HG02759 (cell line): ENCODE measurements at regions not wholly inside any gene's neighbourhood (a gene's known extent, or its start where the extent isn't known, plus 50 kb on each side); places are given as distances from the start of the nearest gene placed in this dataset.
A peak's percentile ranks its signal among the peaks of the same experiment; 100 is the strongest.
"Not testable (repeated sequence)": the region's sequence is repeated elsewhere in the genome, so short reads cannot be mapped to it uniquely, and the experiment has no call there.

Experiments
- ATAC-seq: cut with Tn5 transposase; IDR thresholded peaks from one replicate; pipeline ENCODE4 v1.9.1; 2021; ENCODE audit warnings: mild to moderate bottlenecking, moderate library complexity; ENCODE audit not compliant: unreplicated experiment

DNA sequence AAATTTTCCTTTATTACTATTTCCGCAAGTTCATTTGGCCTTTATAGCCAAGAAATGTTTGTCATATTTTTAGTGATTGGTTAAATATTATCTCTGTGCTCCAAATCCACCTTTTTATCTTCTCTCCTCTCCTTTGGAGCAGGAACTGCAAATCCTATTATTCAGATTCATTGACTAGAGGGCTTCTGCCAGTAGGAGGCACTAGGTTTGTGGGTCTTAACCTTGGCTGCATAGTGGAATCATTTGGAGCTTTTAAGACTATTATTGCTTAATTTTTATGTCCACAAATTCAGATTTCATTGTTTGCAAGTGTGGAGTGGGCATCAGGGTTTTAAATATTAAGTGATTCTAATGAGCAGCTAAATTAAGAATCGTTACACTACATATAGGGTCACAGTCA, 75.3 kb upstream of the SYT10 start:
- ATAC-seq = no peak

DNA sequence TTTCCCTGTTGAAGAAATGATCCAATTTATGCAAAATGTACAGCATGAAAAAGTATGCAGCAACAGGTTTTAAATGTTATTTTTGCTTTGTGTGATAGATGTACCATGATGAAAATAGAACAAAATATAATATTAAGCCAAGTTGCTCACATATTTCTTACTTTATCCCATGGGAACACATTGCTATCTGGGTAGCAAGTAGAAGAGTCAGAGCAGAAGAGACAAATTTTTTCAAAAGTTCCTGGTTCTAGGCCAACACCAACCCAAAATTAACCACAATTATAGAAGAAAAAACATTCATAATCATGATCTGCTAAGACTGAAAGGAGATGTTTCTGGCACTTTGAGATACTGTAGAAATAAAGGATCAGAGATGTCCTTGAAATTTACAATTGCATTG, 79.9 kb upstream of the SYT10 start:
- ATAC-seq = no peak

DNA sequence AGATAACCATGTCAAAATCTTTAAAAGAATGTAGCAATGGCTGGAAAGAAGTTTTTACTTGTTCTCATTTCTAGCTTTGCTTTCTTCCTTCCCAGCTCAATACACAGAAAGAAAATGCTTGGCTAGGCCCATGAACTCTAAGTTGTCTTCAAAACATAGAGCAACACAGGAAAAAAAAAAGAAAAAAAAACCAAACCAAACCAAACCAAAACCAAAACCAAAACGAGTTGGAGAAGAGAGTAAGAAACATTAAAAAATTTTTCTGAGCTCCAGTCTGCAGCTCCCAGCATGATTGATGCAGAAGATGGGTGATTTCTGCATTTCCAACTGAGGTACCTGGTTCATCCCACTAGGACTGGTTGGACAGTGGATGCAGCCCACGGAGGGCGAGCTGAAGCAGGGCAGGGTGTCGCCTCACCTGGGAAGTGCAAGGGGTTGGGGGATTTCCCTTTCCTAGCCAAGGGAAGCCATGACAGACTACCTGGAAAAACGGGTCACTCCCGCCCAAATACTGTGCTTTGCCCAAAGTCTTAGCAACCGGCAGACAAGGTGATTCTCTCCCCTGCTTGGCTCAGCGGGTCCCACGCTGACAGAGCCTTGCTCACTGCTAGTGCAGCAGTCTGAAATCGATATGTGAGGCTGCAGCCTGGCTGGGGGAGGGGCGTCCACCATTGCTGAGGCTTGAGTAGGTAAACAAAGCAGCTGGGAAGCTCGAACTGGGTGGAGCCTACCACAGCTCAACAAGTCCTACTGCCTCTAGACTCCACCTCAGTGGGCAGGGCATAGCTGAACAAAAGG, 81.1 kb upstream of the SYT10 start:
- ATAC-seq = not testable (repeated sequence)

GRCh38 chr12:33529031-33529430, 89.4 kb upstream of the SYT10 start:
- no peak for ATAC-seq

DNA sequence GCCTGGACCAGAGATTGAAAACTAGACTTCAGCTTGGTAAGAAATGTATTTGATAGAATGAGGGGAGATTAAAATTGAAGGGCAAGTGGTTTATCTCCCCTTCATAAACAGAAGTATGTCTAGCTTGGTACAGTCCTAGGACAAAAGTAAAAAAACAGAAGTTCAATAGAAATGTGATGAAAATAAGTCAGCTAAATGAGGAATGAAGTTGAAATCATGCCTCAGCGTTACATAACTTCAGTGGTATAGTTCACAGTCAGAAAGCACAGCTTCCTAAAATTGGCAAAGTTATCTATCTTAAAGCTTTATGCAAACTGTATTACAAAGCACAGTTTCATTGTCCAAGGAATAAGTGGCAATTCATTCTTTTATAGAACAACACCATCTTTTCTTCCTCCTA, 90.2 kb upstream of the SYT10 start:
- no peak for ATAC-seq

DNA sequence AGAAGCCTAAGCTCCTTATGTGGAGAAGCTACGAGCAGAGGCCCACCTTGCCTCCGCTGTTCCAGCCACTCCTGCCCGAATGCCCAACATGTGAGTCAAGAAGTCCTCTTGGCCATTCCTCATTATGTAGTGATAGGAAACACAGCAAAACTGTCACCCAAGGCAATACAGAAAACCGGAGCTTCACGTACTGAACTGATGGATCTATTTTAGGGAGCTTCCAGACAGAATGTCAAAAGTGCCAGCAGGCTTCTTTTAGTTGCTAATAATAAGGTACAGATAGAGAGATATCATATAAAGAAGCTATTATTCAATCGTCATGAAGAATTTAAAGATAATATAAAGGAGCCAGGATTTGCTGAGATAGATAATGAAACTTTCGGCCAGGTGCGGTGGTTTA, 91.6 kb upstream of the SYT10 start:
- no peak for ATAC-seq

DNA sequence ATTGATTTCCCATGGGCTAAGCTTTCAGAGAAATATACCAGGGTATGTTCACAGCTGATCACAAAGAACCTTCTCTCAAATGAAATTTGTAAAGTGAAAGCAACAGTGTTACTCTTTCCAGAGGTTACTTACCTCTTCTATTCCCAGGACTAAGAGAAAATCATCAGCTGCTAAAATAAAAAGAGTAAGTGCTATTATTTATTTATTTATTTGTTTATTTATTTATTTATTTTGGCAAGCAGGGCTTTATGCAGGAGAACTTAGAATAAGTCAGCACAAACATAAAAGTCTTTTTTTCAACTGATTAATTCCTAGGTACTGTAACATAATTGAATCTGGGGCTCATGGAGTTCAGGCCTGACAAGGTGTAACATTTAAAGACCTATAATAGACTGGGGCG, 93.9 kb upstream of the SYT10 start:
- no peak for ATAC-seq

- ATAC-seq = no peak
These were observed 96.8 kb upstream of the SYT10 start for GRCh38 chr12:33536431-33536830.

GRCh38 chr12:33546004-33546403, 106.4 kb upstream of the SYT10 start:
- no peak for ATAC-seq

GRCh38 chr12:33547084-33547483, 107.5 kb upstream of the SYT10 start:
- no peak for ATAC-seq

DNA sequence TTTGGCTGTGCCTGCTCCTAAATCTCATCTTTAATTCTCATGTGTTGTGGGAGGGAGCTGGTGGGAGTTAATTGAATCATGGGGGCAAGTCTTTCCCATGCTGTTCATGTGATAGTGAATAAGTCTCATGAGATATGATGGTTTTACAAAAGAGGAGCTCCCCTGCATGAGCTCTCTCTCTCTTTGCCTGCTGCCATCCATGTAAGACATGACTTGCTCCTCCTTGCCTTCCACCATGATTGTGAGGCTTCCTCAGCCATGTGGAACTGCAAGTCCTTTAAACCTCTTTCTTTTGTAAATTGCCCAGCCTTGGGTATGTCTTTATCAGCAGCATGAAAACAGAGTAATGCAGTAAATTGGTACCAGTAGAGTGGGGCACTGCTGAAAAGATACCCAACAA, 110.6 kb upstream of the SYT10 start:
- ATAC-seq = not testable (repeated sequence)

- no peak for ATAC-seq
These were observed 111.4 kb upstream of the SYT10 start for GRCh38 chr12:33551006-33551405.

- ATAC-seq = no peak
These were observed 115.5 kb upstream of the SYT10 start for GRCh38 chr12:33555128-33555527.

DNA sequence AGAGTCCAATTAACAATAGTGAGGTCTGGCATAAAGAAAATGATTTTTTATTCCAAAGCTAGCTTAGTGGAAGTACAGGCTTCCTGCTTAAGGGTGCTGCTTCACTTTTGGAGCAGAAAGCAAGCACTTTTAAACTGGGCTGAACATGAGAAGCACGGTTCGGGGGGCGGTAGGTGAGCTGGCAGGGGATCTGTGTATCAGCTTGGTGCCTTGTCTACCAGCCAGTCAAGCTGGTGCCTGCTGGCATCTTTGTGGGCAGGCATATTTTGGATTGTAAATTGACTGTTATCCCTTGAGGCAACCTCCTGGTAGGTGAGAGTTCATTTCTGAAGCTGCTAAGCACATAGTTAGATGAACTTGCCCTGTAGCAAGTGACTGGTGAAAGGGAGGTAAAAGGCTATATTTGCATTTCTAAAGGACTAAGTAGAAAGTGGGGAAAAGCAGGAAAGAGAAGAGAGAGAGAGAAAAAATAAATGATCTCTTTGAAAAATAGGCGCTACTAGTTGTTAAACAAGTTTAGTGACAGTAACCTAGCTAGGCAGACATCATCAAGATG, 121.1 kb upstream of the SYT10 start:
- no peak for ATAC-seq

DNA sequence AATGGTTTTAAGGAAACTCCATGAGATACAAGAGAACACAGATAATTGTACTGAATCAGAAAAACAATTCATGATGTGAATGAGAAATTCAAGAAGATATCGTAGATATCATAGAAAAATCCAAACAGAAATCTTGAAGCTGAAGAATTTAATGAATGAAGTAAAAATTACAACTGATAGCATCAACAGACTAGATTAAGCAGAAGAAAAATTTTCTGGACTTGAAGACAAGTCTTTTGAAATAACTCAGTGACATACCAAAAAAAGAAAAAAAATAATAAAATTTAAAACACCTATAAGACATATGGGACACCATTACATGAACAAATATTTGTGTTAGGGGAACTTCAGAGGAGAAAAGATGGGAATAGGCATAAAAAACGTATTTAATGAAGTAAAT, 122.8 kb upstream of the SYT10 start:
- ATAC-seq = no peak

DNA sequence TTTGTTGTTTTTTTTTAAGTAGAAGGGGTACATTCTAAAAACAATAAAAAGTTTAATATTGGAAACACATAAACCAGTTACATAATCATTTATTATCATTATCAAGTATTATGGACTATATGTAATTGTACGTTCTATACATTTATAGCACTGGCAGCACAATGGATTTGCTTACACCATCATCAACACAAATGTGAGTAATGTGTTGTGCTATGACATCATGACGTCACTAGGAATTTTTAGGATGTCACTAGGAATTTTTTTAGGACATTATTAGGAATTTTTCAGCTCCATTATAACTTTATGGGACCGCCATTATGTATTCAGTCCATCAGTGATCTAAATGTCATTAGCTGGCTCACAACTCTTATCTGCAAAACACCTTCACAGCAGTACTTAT, 126.8 kb upstream of the SYT10 start:
- ATAC-seq = no peak

GRCh38 chr12:33575346-33575745, 135.7 kb upstream of the SYT10 start:
- ATAC-seq = no peak

DNA sequence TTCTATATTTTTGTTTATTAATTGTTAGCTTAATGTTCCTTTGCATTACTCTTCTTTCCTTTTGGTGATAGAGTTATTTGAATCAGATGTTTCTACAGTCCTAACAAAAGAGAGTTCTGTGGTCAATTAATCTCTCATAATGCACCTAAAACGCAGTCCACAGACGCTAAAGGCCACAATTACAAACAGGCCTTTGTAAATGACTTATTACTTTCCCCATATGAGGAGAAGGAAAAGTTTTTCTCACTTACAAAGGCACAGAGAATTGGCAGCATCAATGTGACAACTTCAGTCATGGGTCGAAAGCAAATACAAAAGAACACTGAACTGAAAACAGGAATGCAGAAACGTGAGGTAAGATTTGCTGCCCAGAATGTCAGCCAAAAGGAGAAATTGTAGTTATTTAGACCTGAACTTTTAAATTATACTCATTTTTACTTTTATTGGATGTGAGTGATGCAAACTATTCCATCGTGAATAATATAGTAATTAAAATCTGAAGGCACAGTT, 142.0 kb upstream of the SYT10 start:
- ATAC-seq = no peak

- ATAC-seq = no peak
These were observed 147.0 kb upstream of the SYT10 start for GRCh38 chr12:33586576-33586975.

DNA sequence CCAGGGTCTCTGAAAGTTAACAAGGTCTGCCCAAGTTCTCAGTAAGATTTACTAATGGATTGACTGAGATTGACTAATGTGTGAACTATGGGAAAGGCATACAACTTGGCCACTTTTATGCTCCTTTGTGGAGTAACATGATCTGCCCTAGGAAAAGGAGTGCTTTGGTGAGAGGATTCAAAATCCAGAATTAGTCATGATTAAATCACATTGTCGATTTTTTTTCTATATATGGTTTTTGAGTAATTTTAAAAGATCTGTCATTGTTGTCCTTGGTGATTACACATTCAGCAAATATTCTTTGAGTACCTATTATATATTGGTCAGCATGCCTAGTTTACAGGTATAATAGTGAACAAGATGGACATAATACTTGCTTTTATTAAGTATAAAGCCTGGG, 147.7 kb upstream of the SYT10 start:
- no peak for ATAC-seq

DNA sequence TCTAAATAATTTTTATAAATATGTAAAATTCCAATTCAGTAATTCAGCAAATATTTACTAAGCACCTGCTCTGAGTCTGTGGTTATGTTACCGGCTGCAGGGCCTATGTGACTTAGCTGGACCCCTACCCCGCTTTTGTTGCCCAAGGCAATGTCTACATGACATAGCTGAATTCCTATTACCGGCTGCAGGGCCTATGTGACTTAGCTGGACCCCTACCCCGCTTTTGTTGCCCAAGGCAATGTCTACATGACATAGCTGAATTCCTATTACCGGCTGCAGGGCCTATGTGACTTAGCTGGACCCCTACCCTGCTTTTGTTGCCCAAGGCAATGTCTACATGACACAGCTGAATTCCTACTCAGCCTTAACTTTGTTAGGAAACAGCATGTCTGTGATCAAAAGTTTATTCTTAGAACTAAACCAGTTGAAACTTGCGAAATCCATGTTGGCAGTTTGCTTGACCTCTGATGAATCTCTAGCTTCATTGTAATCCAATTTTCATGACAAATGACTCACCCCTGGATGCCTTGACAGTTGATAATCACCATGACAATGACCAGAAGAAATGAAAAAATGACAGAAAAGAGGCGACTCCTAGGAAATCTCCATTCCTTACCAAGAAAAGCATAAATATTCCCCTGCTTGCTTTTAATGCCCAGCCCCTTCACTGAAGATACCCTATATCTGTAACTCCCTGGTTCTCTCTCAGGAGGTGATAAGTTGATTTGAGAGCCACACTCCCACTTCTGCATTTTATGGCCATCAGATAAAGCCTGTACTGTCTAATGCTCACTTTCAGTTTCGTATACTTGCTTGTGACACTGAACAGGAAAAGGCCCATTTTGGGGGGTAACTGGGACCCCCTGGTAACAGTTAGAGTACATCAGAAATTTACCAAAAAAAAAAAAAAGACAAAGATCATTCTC, 148.4 kb upstream of the SYT10 start:
- ATAC-seq = peak; percentile 87
